ENCODE measurements at regions not wholly inside any gene's neighbourhood (a gene's known extent, or its start where the extent isn't known, plus 50 kb on each side); places are given as distances from the start of the nearest gene placed in this dataset.

GRCh38 chr4:42750856-42751255 lies 94.0 kb upstream of the ATP8A1 start:
- intact Hi-C loops (cut with micrococcal nuclease): no loop called here
- H3K9me3 ChIP-seq (ENCODE audit: control insufficient read depth in 1 of 2, insufficient read depth in 1 of 2, low read depth in 1 of 2, low read length in 2 of 2): no peaks in the 10 kb centered on the region
- no peak overlapping the region for H3K27ac ChIP-seq (ENCODE audit: low read depth, low read length)
- no peak overlapping the region for H3K9ac ChIP-seq (ENCODE audit: low read length)
- POLR2A ChIA-PET: no interaction called here
- CTCF ChIA-PET: no interaction called here
- H3K36me3 ChIP-seq (ENCODE audit: control insufficient read depth in 1 of 2, insufficient read depth in 2 of 2, low read length in 2 of 2): no peaks in the 10 kb centered on the region
- no TSS peak for BruUV-seq (replicated peaks)
- RAD21 ChIA-PET (ENCODE audit: low non-redundant PET in 1 of 2, low total read pairs in 2 of 2, uncharacterized antibody in 2 of 2, unreplicated experiment in 2 of 2): no interaction called here
- H2AFZ ChIP-seq (ENCODE audit: low read depth, low read length, poor library complexity, severe bottlenecking): no peak overlapping the region
- no peak for TF ChIP-seq MAX (IDR thresholded peaks at IDR 0.05)
- TF ChIP-seq ZFX (IDR thresholded peaks at IDR 0.05): no peak
- no peak for TF ChIP-seq CEBPB (IDR thresholded peaks at IDR 0.05; ENCODE audit: low read depth)
- TF ChIP-seq SIN3A (IDR thresholded peaks at IDR 0.05; ENCODE audit: low read depth): no peak
- no peak for TF ChIP-seq SRF (IDR thresholded peaks at IDR 0.05; ENCODE audit: low read depth)
- no peak for TF ChIP-seq EZH2 (IDR thresholded peaks at IDR 0.05)
- TF ChIP-seq POLR2AphosphoS5 (IDR thresholded peaks at IDR 0.05; ENCODE audit: low read depth, low read length): no peak
- TF ChIP-seq ATF3 (IDR thresholded peaks at IDR 0.05): no peak
- no peak for TF ChIP-seq EGR1 (IDR thresholded peaks at IDR 0.05; ENCODE audit: low read depth)
- no peak for TF ChIP-seq POLR2A (IDR thresholded peaks at IDR 0.05; ENCODE audit: borderline replicate concordance, extremely low read depth, insufficient read depth, insufficient read length)
- no peak for TF ChIP-seq ZNF274 (IDR thresholded peaks at IDR 0.05; ENCODE audit: low read depth, low read length)
- no peak for TF ChIP-seq RAD21 (IDR thresholded peaks at IDR 0.05; ENCODE audit: low read depth)
- no peak for TF ChIP-seq ZBTB33 (IDR thresholded peaks at IDR 0.05; ENCODE audit: extremely low read depth, insufficient replicate concordance, low read length)
- TF ChIP-seq TCF7L2 (IDR thresholded peaks at IDR 0.05; ENCODE audit: borderline replicate concordance, extremely low read depth, insufficient read depth, insufficient read length): no peak
- DNase-seq (ENCODE audit: low read depth, low spot score) (no peak), ATAC-seq (no peak)
- H4K20me1 ChIP-seq (ENCODE audit: insufficient read depth): no peaks in the 10 kb centered on the region
- no peaks in the 10 kb centered on the region for H3K4me1 ChIP-seq (ENCODE audit: control insufficient read depth in 1 of 2, insufficient read depth in 2 of 2, low read length in 2 of 2)
- no peak overlapping the region for H3K4me2 ChIP-seq (ENCODE audit: low read length)
- H3K9me2 ChIP-seq (ENCODE audit: insufficient read depth): no peaks in the 10 kb centered on the region
- no peaks in the 10 kb centered on the region for H3K79me2 ChIP-seq (ENCODE audit: insufficient read depth, low read length)
- H3K27me3 ChIP-seq (ENCODE audit: insufficient read depth, low read length): no peaks in the 10 kb centered on the region
- no peak overlapping the region for H3K4me3 ChIP-seq (replicated peaks in 1 of 2; ENCODE audit: low read depth in 1 of 2, low read length in 2 of 2)
